A673 (cell line): ENCODE measurements at regions not wholly inside any gene's neighbourhood (a gene's known extent, or its start where the extent isn't known, plus 50 kb on each side); places are given as distances from the start of the nearest gene placed in this dataset.

Experiments used
- BruUV-seq: library from RNA; stranded (reverse); fragments of 400-500 nt; replicated peaks from 2 replicates; lab custom pipeline; 2021; lab: Mats Ljungman, UMichigan
- CTCF ChIA-PET: fragments of 300-600 bp; sonication (Branson Sonifier 250); formaldehyde crosslinking; loops from one replicate; lab custom pipeline; 2022; ENCODE audit warnings: antibody characterized with exemption; lab: Charles Lee
- POLR2A ChIA-PET: fragments of 300-600 bp; sonication (Branson Sonifier 250); formaldehyde crosslinking; loops from one replicate; lab custom pipeline; 2022; ENCODE audit warnings: antibody characterized with exemption; ENCODE audit not compliant: low non-redundant PET; lab: Charles Lee
- DNase-seq: peaks from one replicate; pipeline ENCODE4 v3.0.0-alpha.2; 2015; ENCODE audit warnings: low spot score
- H3K27ac ChIP-seq: fragments of 200-600 bp; sonication (generic); 2 replicates; pipeline ENCODE4 v1.5.1; 2016; ENCODE audit warnings: mixed run types, low read depth, mild to moderate bottlenecking, mixed read lengths, antibody characterized with exemption, low read length; ENCODE audit not compliant: poor library complexity, severe bottlenecking
- H3K27me3 ChIP-seq: fragments of 200-600 bp; sonication (generic); replicated peaks from 2 replicates; pipeline ENCODE4 v1.6.1; 2017; ENCODE audit warnings: mixed run types, low read depth, mild to moderate bottlenecking, mixed read lengths, antibody characterized with exemption, low read length; ENCODE audit not compliant: insufficient read depth, poor library complexity
- H3K36me3 ChIP-seq: fragments of 200-600 bp; sonication (generic); 2 replicates; pipeline ENCODE4 v1.6.1; 2016; ENCODE audit warnings: mixed run types, mild to moderate bottlenecking, mixed read lengths, antibody characterized with exemption, low read length; ENCODE audit not compliant: insufficient read depth, poor library complexity, severe bottlenecking
- H3K4me1 ChIP-seq: fragments of 200-600 bp; sonication (generic); 2 replicates; pipeline ENCODE4 v1.6.1; 2017; ENCODE audit warnings: mixed run types, mild to moderate bottlenecking, mixed read lengths, antibody characterized with exemption, low read length; ENCODE audit not compliant: insufficient read depth, poor library complexity, severe bottlenecking
- H3K4me3 ChIP-seq: fragments of 200-600 bp; sonication (generic); 2 replicates; pipeline ENCODE4 v1.5.1; 2016; ENCODE audit warnings: low read depth, mixed run types, mild to moderate bottlenecking, mixed read lengths, low read length; ENCODE audit not compliant: poor library complexity, severe bottlenecking
- H3K9me3 ChIP-seq: fragments of 200-600 bp; sonication (generic); 2 replicates; pipeline ENCODE4 v1.6.1; 2016; ENCODE audit warnings: mixed run types, low read depth, mild to moderate bottlenecking, mixed read lengths, antibody characterized with exemption, low read length; ENCODE audit not compliant: poor library complexity, severe bottlenecking
- CTCF ChIP-seq: fragments of 300-800, 200-600 bp; sonication (generic); conservative IDR thresholded peaks from 2 replicates; pipeline ENCODE4 v1.5.1; 2017; ENCODE audit warnings: low read depth, mild to moderate bottlenecking, antibody characterized with exemption, low read length, moderate library complexity, mixed read lengths
- EZH2 ChIP-seq: fragments of 200-600 bp; sonication (generic); IDR thresholded peaks from 2 replicates; pipeline ENCODE4 v1.6.1; 2017; ENCODE audit warnings: borderline replicate concordance, low read depth, mild to moderate bottlenecking, mixed read lengths, antibody characterized with exemption, low read length; ENCODE audit not compliant: poor library complexity, severe bottlenecking
- intact Hi-C: fragments of 100-400 bp; cut with micrococcal nuclease; formaldehyde crosslinking; loops from one replicate; pipeline ENCODE4 v1.10.0; 2022; ENCODE audit not compliant: unreplicated experiment

- DNase-seq, result no peak
- no peak overlapping the region for H3K27ac ChIP-seq
- H3K27me3 ChIP-seq, result no peaks in the 10 kb centered on the region
- CTCF ChIA-PET, result no interaction called here
- intact Hi-C loops, result no loop called here
- TF ChIP-seq EZH2 (no peak), CTCF (no peak)
- no peaks in the 10 kb centered on the region for H3K9me3 ChIP-seq
- BruUV-seq, result no TSS peak
- no peak overlapping the region for H3K4me3 ChIP-seq
- H3K36me3 ChIP-seq, result no peaks in the 10 kb centered on the region
- H3K4me1 ChIP-seq, result no peaks in the 10 kb centered on the region
- POLR2A ChIA-PET, result no interaction called here
Measured at GRCh38 chr5:118522626-118523025, 465.7 kb downstream of the DTWD2 start.

- no peaks in the 10 kb centered on the region for H3K9me3 ChIP-seq
- H3K4me3 ChIP-seq, result no peak overlapping the region
- no peak for DNase-seq
- ChIA-PET CTCF (no interaction called here), POLR2A (no interaction called here)
- H3K27ac ChIP-seq, result no peak overlapping the region
- intact Hi-C loops, result no loop called here
- H3K27me3 ChIP-seq, result no peaks in the 10 kb centered on the region
- no TSS peak for BruUV-seq
- TF ChIP-seq EZH2 (no peak), CTCF (no peak)
- H3K4me1 ChIP-seq, result no peaks in the 10 kb centered on the region
- no peaks in the 10 kb centered on the region for H3K36me3 ChIP-seq
Measured at GRCh38 chr5:118520771-118521415, 467.5 kb downstream of the DTWD2 start.

- ChIA-PET POLR2A (no interaction called here), CTCF (no interaction called here)
- H3K9me3 ChIP-seq, result no peaks in the 10 kb centered on the region
- BruUV-seq, result no TSS peak
- no peak for DNase-seq
- H3K4me3 ChIP-seq, result no peak overlapping the region
- H3K27ac ChIP-seq, result no peak overlapping the region
- TF ChIP-seq EZH2 (no peak), CTCF (no peak)
- H3K36me3 ChIP-seq, result no peaks in the 10 kb centered on the region
- no peaks in the 10 kb centered on the region for H3K4me1 ChIP-seq
- H3K27me3 ChIP-seq, result no peaks in the 10 kb centered on the region
- intact Hi-C loops, result no loop called here
Measured at GRCh38 chr5:118519466-118519865, 468.9 kb downstream of the DTWD2 start.
